ENCODE measurements at regions not wholly inside any gene's neighbourhood (a gene's known extent, or its start where the extent isn't known, plus 50 kb on each side); places are given as distances from the start of the nearest gene placed in this dataset.

DNA sequence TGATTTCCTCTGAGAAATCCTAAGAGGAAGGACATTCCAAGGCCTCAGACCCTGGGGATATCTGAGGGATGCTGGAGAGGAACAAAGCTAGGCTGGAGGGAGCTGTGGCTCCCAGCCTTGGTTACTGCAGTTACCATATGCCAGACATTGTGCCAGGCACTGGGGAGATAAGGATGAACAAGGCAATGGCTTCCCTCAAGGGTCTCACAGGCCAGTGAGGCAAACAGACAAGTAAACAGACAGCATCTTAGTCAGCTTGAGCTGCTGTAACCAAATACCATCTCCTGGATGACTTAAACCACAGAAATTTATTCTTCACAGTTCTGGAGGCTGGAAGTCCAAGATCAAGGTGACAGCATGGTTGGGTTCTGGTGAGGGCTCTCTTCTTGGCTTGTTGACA, 91.8 kb downstream of the SKA1 start:
- Histone ChIP-seq H3K27me3 (replicated peaks in 1 of 4; ENCODE audit: control insufficient read depth in 3 of 4, extremely low read depth in 1 of 4, insufficient read depth in 3 of 4, low read length in 3 of 4) (no peaks in the 10 kb centered on the region), H3K9me3 (ENCODE audit: insufficient read depth in 2 of 2, low read depth in 1 of 2, low read length in 1 of 2) (no peaks in the 10 kb centered on the region; a peak in 1 of 4 replicates), H2BK120ac (replicated peaks; ENCODE audit: low read depth, low read length) (no peak overlapping the region), H3K56ac (replicated peaks; ENCODE audit: insufficient read length, low read depth, low read length) (no peak overlapping the region), H3K23ac (ENCODE audit: insufficient read length) (no peak overlapping the region), H2AFZ (ENCODE audit: low read length) (no peak overlapping the region), H3K14ac (ENCODE audit: insufficient read length) (no peak overlapping the region), H2BK5ac (ENCODE audit: low read depth, low read length) (no peak overlapping the region), H3K36me3 (ENCODE audit: control insufficient read depth in 2 of 4, insufficient read depth in 4 of 4, low read length in 3 of 4) (no peaks in the 10 kb centered on the region), H2AK5ac (ENCODE audit: low read depth, low read length) (no peak overlapping the region), H4K91ac (replicated peaks; ENCODE audit: insufficient read length, low read length) (no peak overlapping the region), H3K79me1 (ENCODE audit: low read depth, low read length) (no peaks in the 10 kb centered on the region), H4K20me1 (replicated peaks in 1 of 2; ENCODE audit: control insufficient read depth in 1 of 2, insufficient read depth in 2 of 2, low read length in 2 of 2) (no peaks in the 10 kb centered on the region), H3K23me2 (ENCODE audit: low read depth, low read length) (no peaks in the 10 kb centered on the region), H3K4ac (replicated peaks; ENCODE audit: insufficient read length, low read depth, low read length) (no peak overlapping the region), H3K27ac (ENCODE audit: low read depth, low read length) (no peak overlapping the region), H3K4me1 (replicated peaks in 1 of 4; ENCODE audit: control insufficient read depth in 3 of 4, insufficient read depth in 4 of 4, low read length in 3 of 4) (no peaks in the 10 kb centered on the region), H2BK12ac (ENCODE audit: low read depth, low read length) (no peak overlapping the region), H3K4me3 (ENCODE audit: extremely low read depth in 1 of 4, insufficient read depth in 2 of 4, low read depth in 3 of 4, low read length in 4 of 4) (no peak overlapping the region), H3K18ac (ENCODE audit: extremely low read depth, low read length) (no peak overlapping the region), H4K8ac (ENCODE audit: extremely low read depth, insufficient read depth, low read length) (no peak overlapping the region), H2BK20ac (ENCODE audit: low read length) (no peak overlapping the region), H2BK15ac (ENCODE audit: low read length) (no peak overlapping the region), H3K79me2 (ENCODE audit: control insufficient read depth in 1 of 2, insufficient read depth in 2 of 2, low read length in 2 of 2) (no peaks in the 10 kb centered on the region), H3K4me2 (ENCODE audit: insufficient read depth in 1 of 2, low read depth in 2 of 2, low read length in 2 of 2) (no peak overlapping the region), H3K9ac (replicated peaks in 1 of 4; ENCODE audit: extremely low read depth in 1 of 4, low read depth in 3 of 4, low read length in 3 of 4) (no peak overlapping the region), H4K5ac (ENCODE audit: insufficient read length, low read depth, low read length) (no peak overlapping the region)
- FAIRE-seq (no peak), DNase-seq (ENCODE audit: low read depth in 1 of 2, low spot score in 2 of 2) (no peak)
- ChIA-PET POLR2A (ENCODE audit: partially characterized antibody) (no interaction called here), CTCF (ENCODE audit: partially characterized antibody) (no interaction called here)
- no peak for TF ChIP-seq EP300 (IDR thresholded peaks at IDR 0.05; ENCODE audit: borderline replicate concordance in 1 of 2, low read depth in 2 of 2, low read length in 2 of 2)
- TF ChIP-seq MAX (IDR thresholded peaks at IDR 0.05), result no peak
- TF ChIP-seq GABPA (IDR thresholded peaks at IDR 0.05; ENCODE audit: borderline replicate concordance, insufficient read depth, low read length), result no peak
- TF ChIP-seq SIX5 (IDR thresholded peaks at IDR 0.05; ENCODE audit: low read depth, low read length), result no peak
- TF ChIP-seq RFX5 (IDR thresholded peaks at IDR 0.05; ENCODE audit: borderline replicate concordance, low read depth, low read length), result no peak
- no peak for TF ChIP-seq POU5F1 (IDR thresholded peaks at IDR 0.05; ENCODE audit: low read depth, low read length)
